ENCODE measurements at regions not wholly inside any gene's neighbourhood (a gene's known extent, or its start where the extent isn't known, plus 50 kb on each side); places are given as distances from the start of the nearest gene placed in this dataset.

DNA sequence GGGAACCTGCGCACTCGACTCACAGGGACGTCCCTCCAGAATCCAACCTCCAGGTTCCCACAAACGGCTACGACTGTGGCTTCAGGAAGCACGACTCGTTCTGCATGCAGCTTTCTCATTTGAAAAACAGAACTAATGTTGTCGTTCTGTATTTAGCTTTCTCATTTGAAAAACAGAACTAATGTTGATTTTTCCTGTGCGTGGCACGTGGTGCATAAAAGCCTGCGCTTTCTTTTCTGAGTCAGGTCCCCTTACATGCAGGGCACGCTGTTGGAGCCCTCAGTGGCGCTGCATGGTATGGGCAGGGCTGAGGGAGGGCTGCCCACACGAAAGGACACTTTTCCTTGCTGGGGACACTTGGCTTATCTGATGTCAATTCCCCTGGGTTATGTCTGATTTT lies 124.3 kb downstream of the TMEM18 start:
- no peaks in the 10 kb centered on the region for H3K23me2 ChIP-seq (ENCODE audit: low read depth, low read length)
- no peak overlapping the region for H2AK5ac ChIP-seq (ENCODE audit: low read depth, low read length)
- H2BK20ac ChIP-seq (ENCODE audit: low read length): no peak overlapping the region
- CTCF ChIA-PET (ENCODE audit: partially characterized antibody): interaction anchor here (0.8 to 1.0 kb wide), 2 partner anchors 10 to 23 kb away, joined by 3 to 4 read pairs; no protein-coding TSS in a partner anchor
- no peak for FAIRE-seq
- H3K4me1 ChIP-seq (replicated peaks in 1 of 4; ENCODE audit: control insufficient read depth in 3 of 4, insufficient read depth in 4 of 4, low read length in 3 of 4): no peaks in the 10 kb centered on the region; a peak in 1 of 7 replicates
- no peak overlapping the region for H3K4me2 ChIP-seq (ENCODE audit: insufficient read depth in 1 of 2, low read depth in 2 of 2, low read length in 2 of 2)
- POLR2A ChIA-PET (ENCODE audit: partially characterized antibody): no interaction called here
- no peak overlapping the region for H3K56ac ChIP-seq (replicated peaks; ENCODE audit: insufficient read length, low read depth, low read length)
- no peak overlapping the region for H2AFZ ChIP-seq (ENCODE audit: low read length)
- no peak overlapping the region for H4K8ac ChIP-seq (ENCODE audit: extremely low read depth, insufficient read depth, low read length)
- H3K9ac ChIP-seq (replicated peaks in 1 of 4; ENCODE audit: extremely low read depth in 1 of 4, low read depth in 3 of 4, low read length in 3 of 4): no peak overlapping the region
- H3K79me1 ChIP-seq (ENCODE audit: low read depth, low read length): no peaks in the 10 kb centered on the region
- no peak overlapping the region for H3K27ac ChIP-seq (ENCODE audit: low read depth, low read length)
- DNase-seq (ENCODE audit: low read depth in 1 of 2, low spot score in 2 of 2): no peak
- no peaks in the 10 kb centered on the region for H4K20me1 ChIP-seq (replicated peaks in 1 of 2; ENCODE audit: control insufficient read depth in 1 of 2, insufficient read depth in 2 of 2, low read length in 2 of 2)
- no peak overlapping the region for H3K23ac ChIP-seq (ENCODE audit: insufficient read length)
- no peak overlapping the region for H2BK5ac ChIP-seq (ENCODE audit: low read depth, low read length)
- H2BK15ac ChIP-seq (ENCODE audit: low read length): no peak overlapping the region
- 81% methylated on average over 14 of the region's 14 CpGs; no CpG with 5 or more reads in 1 of the 2 experiments for WGBS, 2 experiments (ENCODE audit: extremely low coverage in 1 of 2, insufficient coverage in 1 of 2, insufficient read length in 1 of 2, insufficient replicate concordance in 2 of 2, low coverage in 1 of 2, low lambda C conversion rate in 2 of 2, missing lambda C conversion rate in 1 of 2)
- H3K18ac ChIP-seq (ENCODE audit: extremely low read depth, low read length): no peak overlapping the region
- no peak overlapping the region for H3K4me3 ChIP-seq (ENCODE audit: extremely low read depth in 1 of 4, insufficient read depth in 2 of 4, low read depth in 3 of 4, low read length in 4 of 4)
- H3K27me3 ChIP-seq (replicated peaks in 1 of 4; ENCODE audit: control insufficient read depth in 3 of 4, extremely low read depth in 1 of 4, insufficient read depth in 3 of 4, low read length in 3 of 4): no peaks in the 10 kb centered on the region; a peak in 2 of 7 replicates
- no peak overlapping the region for H3K14ac ChIP-seq (ENCODE audit: insufficient read length)
- no peaks in the 10 kb centered on the region for H3K9me3 ChIP-seq (ENCODE audit: insufficient read depth in 2 of 2, low read depth in 1 of 2, low read length in 1 of 2)
- H3K79me2 ChIP-seq (ENCODE audit: control insufficient read depth in 1 of 2, insufficient read depth in 2 of 2, low read length in 2 of 2): no peaks in the 10 kb centered on the region
- no peaks in the 10 kb centered on the region for H3K36me3 ChIP-seq (ENCODE audit: control insufficient read depth in 2 of 4, insufficient read depth in 4 of 4, low read length in 3 of 4)
- H2BK12ac ChIP-seq (ENCODE audit: low read depth, low read length): no peak overlapping the region
- no peak overlapping the region for H4K91ac ChIP-seq (replicated peaks; ENCODE audit: insufficient read length, low read length)
- no peak overlapping the region for H4K5ac ChIP-seq (ENCODE audit: insufficient read length, low read depth, low read length)
- no peak overlapping the region for H2BK120ac ChIP-seq (replicated peaks; ENCODE audit: low read depth, low read length)
- H3K4ac ChIP-seq (replicated peaks; ENCODE audit: insufficient read length, low read depth, low read length): no peak overlapping the region
- TF ChIP-seq CBX5 (IDR thresholded peaks at IDR 0.05; ENCODE audit: low read depth, low read length) (no peak), SIN3A (conservative IDR thresholded peaks at IDR 0.05 in 1 of 2, IDR thresholded peaks at IDR 0.05 in 1 of 2; ENCODE audit: low read depth in 1 of 2, low read length in 2 of 2) (no peak), NRF1 (IDR thresholded peaks at IDR 0.05; ENCODE audit: low read depth, low read length) (no peak), SP2 (IDR thresholded peaks at IDR 0.05; ENCODE audit: low read length) (no peak), ATF2 (IDR thresholded peaks at IDR 0.05; ENCODE audit: low read length) (no peak), TCF12 (IDR thresholded peaks at IDR 0.05; ENCODE audit: low read depth, low read length) (no peak), RFX5 (IDR thresholded peaks at IDR 0.05; ENCODE audit: borderline replicate concordance, low read depth, low read length) (no peak), SIRT6 (IDR thresholded peaks at IDR 0.05; ENCODE audit: low read length) (no peak), EZH2 (IDR thresholded peaks at IDR 0.05; ENCODE audit: low read depth, low read length, severe bottlenecking) (no peak), CTBP2 (IDR thresholded peaks at IDR 0.05; ENCODE audit: borderline replicate concordance, insufficient read depth, insufficient read length, low read length) (no peak), YY1 (IDR thresholded peaks at IDR 0.05; ENCODE audit: low read depth, low read length) (no peak), EGR1 (IDR thresholded peaks at IDR 0.05; ENCODE audit: borderline replicate concordance, low read depth, low read length) (no peak), RXRA (IDR thresholded peaks at IDR 0.05; ENCODE audit: insufficient read depth, low read depth, low read length) (no peak)
